HT-29 (cell line): ENCODE measurements at regions not wholly inside any gene's neighbourhood (a gene's known extent, or its start where the extent isn't known, plus 50 kb on each side); places are given as distances from the start of the nearest gene placed in this dataset.
A peak's percentile ranks its signal among the peaks of the same experiment; 100 is the strongest.

Experiments
- DNase-seq: peaks from one replicate; pipeline ENCODE4 v3.0.0-alpha.2; 2015; ENCODE audit warnings: low spot score

- peak; percentile 52 for DNase-seq
Measured at GRCh38 chr7:7051206-7051877, 131.0 kb upstream of the C1GALT1 start.

GRCh38 chr7:7054252-7054830 lies 128.0 kb upstream of the C1GALT1 start:
- no peak for DNase-seq

GRCh38 chr7:7060828-7061599 lies 121.3 kb upstream of the C1GALT1 start:
- DNase-seq: no peak

- no peak for DNase-seq
Measured at GRCh38 chr7:7077945-7078344, 104.4 kb upstream of the C1GALT1 start.

GRCh38 chr7:7080802-7081201 lies 101.5 kb upstream of the C1GALT1 start:
- DNase-seq: no peak

- DNase-seq: no peak
Measured at GRCh38 chr7:7090460-7090859, 91.9 kb upstream of the C1GALT1 start.

GRCh38 chr7:7098280-7098818 lies 84.0 kb upstream of the C1GALT1 start:
- DNase-seq: no peak

GRCh38 chr7:7099584-7100014 lies 82.7 kb upstream of the C1GALT1 start:
- DNase-seq: peak; percentile 96

- DNase-seq: no peak
Measured at GRCh38 chr7:7100432-7100849, 81.9 kb upstream of the C1GALT1 start.

- no peak for DNase-seq
Measured at GRCh38 chr7:7102906-7103305, 79.4 kb upstream of the C1GALT1 start.

GRCh38 chr7:7103343-7104313 lies 78.7 kb upstream of the C1GALT1 start:
- peak; percentile 78 for DNase-seq

GRCh38 chr7:7104314-7104698 lies 78.0 kb upstream of the C1GALT1 start:
- DNase-seq: no peak

- no peak for DNase-seq
Measured at GRCh38 chr7:7104971-7105370, 77.4 kb upstream of the C1GALT1 start.

- DNase-seq: no peak
Measured at GRCh38 chr7:7105800-7106582, 76.4 kb upstream of the C1GALT1 start.

GRCh38 chr7:7108931-7109330 lies 73.4 kb upstream of the C1GALT1 start:
- DNase-seq: no peak

- DNase-seq: no peak
Measured at GRCh38 chr7:7109934-7110333, 72.4 kb upstream of the C1GALT1 start.

- DNase-seq: no peak
Measured at GRCh38 chr7:7110706-7111105, 71.6 kb upstream of the C1GALT1 start.

- DNase-seq: no peak
Measured at GRCh38 chr7:7112868-7113267, 69.5 kb upstream of the C1GALT1 start.

GRCh38 chr7:7114575-7115291 lies 67.6 kb upstream of the C1GALT1 start:
- DNase-seq: peak; percentile 75
